Stromal cell of bone marrow (primary cell): ENCODE measurements at regions not wholly inside any gene's neighbourhood (a gene's known extent, or its start where the extent isn't known, plus 50 kb on each side); places are given as distances from the start of the nearest gene placed in this dataset.

Experiments
- DNase-seq: peaks from one replicate; pipeline ENCODE4 v3.0.0-alpha.2; 2012; ENCODE audit warnings: low read depth

DNA sequence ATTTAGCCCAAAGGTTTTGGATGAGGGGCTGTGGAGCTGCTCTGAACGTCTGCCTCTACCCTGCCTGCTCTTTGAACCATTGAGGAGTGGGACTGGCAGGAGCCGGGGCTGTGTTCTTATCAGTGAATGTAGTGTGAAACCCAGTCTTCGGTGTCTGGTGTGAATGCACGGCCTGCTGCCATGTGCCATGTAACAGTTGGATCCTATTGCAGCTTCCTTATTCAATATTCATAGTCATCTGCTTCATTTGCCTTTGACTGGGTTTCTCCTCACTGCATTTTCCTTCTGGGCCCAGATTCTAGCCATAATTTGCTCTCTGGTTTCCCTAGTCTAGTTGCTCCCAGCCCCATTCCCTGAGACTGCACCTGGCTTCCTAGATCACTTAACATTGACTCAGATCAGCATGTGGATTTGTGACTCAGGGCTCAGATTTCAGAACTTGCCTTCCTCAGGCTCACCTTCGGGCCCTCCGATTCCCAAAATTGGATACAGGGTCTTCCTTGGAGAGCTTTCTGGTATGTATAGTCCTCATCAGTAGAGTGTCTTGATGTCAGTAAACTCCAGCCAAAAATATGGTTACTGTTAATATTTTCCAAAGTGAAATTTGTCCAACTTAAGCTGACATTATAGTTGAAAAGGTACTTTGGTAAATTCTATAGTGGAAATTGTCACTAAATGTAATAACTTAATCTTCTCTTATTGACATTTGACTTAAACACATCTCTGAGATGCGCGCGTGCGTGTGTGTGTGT, 94.0 kb upstream of the DDIT4L start:
- no peak for DNase-seq

DNA sequence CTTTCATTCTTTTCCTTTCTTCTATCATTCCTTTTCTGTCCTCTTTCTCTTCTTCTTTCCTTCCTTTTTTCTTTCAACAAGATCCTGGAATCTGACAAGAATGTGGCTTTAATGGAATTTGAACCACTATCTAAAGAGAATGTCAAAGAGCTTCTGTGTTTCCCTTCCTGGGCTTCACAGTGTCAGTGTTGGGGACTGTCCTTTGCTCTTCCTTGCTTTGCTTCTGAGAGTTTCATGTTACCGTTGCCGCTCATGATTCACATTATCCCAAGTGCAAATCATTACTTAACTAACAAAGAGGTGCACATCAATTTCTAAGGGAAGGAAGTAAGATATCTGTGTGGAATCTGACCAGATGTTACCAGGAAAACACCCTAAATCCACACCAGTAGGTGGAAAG, 90.5 kb upstream of the DDIT4L start:
- no peak for DNase-seq

DNA sequence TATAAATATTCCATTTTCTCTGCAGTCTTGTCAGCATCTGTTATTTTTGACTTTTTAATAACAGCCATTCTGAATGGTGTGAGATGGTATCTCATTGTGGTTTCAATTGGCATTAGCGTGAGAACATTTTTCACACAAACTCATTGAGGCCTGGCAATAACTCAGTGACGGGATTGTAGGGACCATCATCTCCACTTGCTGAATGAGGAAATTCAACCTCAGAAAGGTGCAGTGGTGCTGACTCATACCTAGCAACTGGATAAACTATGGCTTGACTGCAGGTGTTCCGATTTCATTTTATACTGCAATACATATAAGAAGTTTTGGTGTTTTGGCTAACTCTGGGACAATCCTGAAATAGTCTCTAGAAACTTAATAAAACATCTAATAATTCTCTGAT, 88.3 kb upstream of the DDIT4L start:
- no peak for DNase-seq

GRCh38 chr4:100269446-100269845, 79.2 kb upstream of the DDIT4L start:
- DNase-seq = no peak

DNA sequence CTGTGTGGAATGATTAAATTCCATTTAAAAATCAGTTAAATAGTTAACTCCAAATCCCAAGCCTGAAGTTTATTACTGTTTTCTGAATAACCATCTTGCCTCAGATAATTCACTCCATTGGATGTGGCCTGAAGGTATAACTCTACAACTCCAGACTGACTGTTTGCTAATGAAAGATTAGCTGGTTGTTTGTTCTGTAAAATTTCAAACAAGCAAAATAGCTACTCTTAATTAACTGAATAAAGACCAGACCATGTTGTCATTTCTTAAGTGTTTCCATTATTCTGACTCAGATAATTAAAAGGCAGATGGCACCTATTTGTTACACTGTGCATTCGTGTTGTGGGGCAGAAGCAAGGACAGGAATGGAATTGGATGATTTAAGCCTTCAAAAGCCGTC, 78.5 kb upstream of the DDIT4L start:
- DNase-seq = no peak

GRCh38 chr4:100261346-100261745, 71.1 kb upstream of the DDIT4L start:
- DNase-seq = no peak

GRCh38 chr4:100258675-100259074, 68.4 kb upstream of the DDIT4L start:
- DNase-seq = no peak

GRCh38 chr4:100257567-100257966, 67.3 kb upstream of the DDIT4L start:
- DNase-seq = no peak

- no peak for DNase-seq
Observed at GRCh38 chr4:100254237-100254636, 64.0 kb upstream of the DDIT4L start.

DNA sequence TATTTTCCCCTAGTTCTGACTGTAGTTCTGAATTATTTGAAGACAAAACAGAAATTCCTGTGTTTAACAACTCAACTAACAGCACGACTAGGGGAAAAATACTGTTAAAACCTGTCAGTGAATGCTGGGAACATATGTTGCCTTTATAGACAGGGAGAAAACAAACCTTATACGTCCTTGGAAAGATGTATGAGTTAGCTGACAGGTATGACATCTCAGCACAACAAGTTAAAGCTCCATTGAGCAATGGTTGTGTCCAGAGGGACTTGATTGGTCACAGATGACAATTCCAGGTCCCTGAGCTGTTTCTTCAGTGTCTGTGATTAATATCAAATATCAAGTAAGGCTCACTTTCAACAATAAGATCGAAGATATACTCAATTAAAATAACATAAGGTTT, 58.2 kb upstream of the DDIT4L start:
- DNase-seq = no peak

DNA sequence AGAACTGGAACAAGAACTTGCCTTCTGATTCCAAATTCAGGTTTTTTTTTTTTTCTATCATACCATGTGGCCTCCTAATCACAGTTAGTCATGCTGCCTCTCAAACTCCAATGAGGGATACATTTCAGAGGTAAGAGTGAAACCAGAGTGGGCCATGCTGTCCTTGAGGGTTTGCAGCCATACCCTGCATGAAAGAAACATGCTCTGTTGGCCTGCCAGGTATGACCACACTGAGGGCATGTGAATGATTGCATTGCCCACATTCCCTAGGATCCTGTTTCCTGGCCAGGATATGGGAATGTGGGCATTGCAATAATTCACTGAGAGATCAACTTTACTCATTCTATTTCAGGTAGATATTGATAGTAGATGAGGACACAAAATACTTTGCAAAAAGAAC, 56.4 kb upstream of the DDIT4L start:
- no peak for DNase-seq

DNA sequence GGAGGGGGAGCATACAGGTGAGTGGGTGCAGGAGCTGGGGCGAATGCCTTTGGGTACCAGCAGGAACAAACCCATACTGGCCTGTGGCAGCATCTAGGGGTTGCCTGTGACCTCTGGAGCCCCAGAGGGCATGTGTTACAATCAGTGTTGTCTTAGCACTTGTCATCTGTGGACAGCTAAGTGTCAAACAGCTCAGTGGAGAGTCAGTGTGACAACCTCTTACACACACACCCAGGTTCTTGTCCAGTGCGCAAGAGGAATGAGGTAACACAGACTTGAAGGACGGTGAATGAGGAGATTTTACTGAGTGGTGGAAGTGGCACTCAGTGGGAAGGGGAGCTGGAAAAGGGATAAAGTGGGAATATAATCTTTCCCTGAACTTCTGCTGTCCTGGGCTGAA, 54.1 kb upstream of the DDIT4L start:
- no peak for DNase-seq
